Ovary (tissue), 3 donors: ENCODE measurements at regions not wholly inside any gene's neighbourhood (a gene's known extent, or its start where the extent isn't known, plus 50 kb on each side); places are given as distances from the start of the nearest gene placed in this dataset.

Experiments used
- EP300 ChIP-seq: sonication (generic); formaldehyde crosslinking; IDR thresholded peaks from one replicate; pipeline ENCODE4 v1.6.1; 2017; ENCODE audit warnings: antibody characterized with exemption
- TF ChIP-seq, protein P1 (sequence below), 3 donors: fragments of 450-650 bp in 2 of 3; fragments of 200-600 bp in 1 of 3; IDR thresholded peaks; one replicate each; pipeline versions ENCODE4 v1.5.1 to v1.8.0; 2016 to 2022; ENCODE audit warnings: antibody characterized with exemption in 3 of 3, mild to moderate bottlenecking in 1 of 3
- donor health status: DM: no; HTN: no; CAD: no.

DNA sequence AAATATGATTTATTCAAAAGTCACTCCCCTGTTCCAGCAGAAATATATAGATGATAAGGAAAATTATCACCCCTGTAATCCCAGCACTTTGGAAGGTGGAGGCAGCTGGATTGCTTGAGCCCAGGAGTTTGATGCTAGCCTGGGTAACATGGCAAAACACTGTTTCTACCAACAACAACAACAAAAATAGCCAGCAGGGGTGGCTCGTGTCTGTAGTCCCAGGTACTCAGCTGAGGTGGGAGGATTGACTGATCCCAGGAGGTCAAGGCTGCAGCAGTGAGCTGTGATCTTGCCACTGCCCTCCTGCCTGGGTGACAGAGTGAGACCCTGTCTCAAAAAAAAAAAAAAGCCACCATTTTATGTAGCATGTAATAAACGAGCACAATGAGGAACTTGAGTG is 1546.5 kb downstream of the NCAM2 start:
- TF ChIP-seq, protein P1, sequence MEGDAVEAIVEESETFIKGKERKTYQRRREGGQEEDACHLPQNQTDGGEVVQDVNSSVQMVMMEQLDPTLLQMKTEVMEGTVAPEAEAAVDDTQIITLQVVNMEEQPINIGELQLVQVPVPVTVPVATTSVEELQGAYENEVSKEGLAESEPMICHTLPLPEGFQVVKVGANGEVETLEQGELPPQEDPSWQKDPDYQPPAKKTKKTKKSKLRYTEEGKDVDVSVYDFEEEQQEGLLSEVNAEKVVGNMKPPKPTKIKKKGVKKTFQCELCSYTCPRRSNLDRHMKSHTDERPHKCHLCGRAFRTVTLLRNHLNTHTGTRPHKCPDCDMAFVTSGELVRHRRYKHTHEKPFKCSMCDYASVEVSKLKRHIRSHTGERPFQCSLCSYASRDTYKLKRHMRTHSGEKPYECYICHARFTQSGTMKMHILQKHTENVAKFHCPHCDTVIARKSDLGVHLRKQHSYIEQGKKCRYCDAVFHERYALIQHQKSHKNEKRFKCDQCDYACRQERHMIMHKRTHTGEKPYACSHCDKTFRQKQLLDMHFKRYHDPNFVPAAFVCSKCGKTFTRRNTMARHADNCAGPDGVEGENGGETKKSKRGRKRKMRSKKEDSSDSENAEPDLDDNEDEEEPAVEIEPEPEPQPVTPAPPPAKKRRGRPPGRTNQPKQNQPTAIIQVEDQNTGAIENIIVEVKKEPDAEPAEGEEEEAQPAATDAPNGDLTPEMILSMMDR (IDR thresholded peaks at IDR 0.05): no peak
- TF ChIP-seq EP300: no peak
